MM.1S (cell line): ENCODE measurements at regions not wholly inside any gene's neighbourhood (a gene's known extent, or its start where the extent isn't known, plus 50 kb on each side); places are given as distances from the start of the nearest gene placed in this dataset.

Experiments used
- DNase-seq: peaks from one replicate; pipeline ENCODE4 v3.0.0-alpha.2; 2015
- H2AFZ ChIP-seq: fragments of 300-600 bp; sonication (generic); 2 replicates; pipeline ENCODE4 v1.6.0; 2016; ENCODE audit warnings: antibody characterized with exemption, low read length
- H3F3A ChIP-seq: fragments of 300-600 bp; sonication (generic); 2 replicates; pipeline ENCODE4 v1.6.1; 2016; ENCODE audit warnings: mild to moderate bottlenecking, antibody characterized with exemption, low read length, moderate library complexity, mixed read lengths; ENCODE audit not compliant: insufficient read depth
- H3K27ac ChIP-seq: fragments of 300-600 bp; sonication (generic); 2 replicates; pipeline ENCODE4 v1.5.1; 2016; ENCODE audit warnings: mild to moderate bottlenecking, low read length
- H3K27me3 ChIP-seq: fragments of 300-600 bp; sonication (generic); replicated peaks from 2 replicates; pipeline ENCODE4 v1.6.0; 2016; ENCODE audit warnings: low read length; ENCODE audit not compliant: insufficient read depth
- H3K36me3 ChIP-seq: fragments of 300-600 bp; sonication (generic); replicated peaks from 2 replicates; pipeline ENCODE4 v1.6.1; 2016; ENCODE audit warnings: mild to moderate bottlenecking, low read length, mixed read lengths; ENCODE audit not compliant: insufficient read depth
- H3K4me1 ChIP-seq: fragments of 300-600 bp; sonication (generic); 2 replicates; pipeline ENCODE4 v1.6.1; 2016; ENCODE audit warnings: low read length, mixed read lengths
- H3K4me2 ChIP-seq: fragments of 300-600 bp; sonication (generic); 2 replicates; pipeline ENCODE4 v1.6.0; 2016; ENCODE audit warnings: low read depth, low read length
- H3K4me3 ChIP-seq: fragments of 300-600 bp; sonication (generic); 2 replicates; pipeline ENCODE4 v1.5.1; 2016; ENCODE audit warnings: low read length, mixed read lengths
- H3K79me2 ChIP-seq: fragments of 300-600 bp; sonication (generic); 2 replicates; pipeline ENCODE4 v1.6.1; 2016; ENCODE audit warnings: mixed run types, low read length, mixed read lengths
- H3K9ac ChIP-seq: fragments of 300-600 bp; sonication (generic); 2 replicates; pipeline ENCODE4 v1.6.1; 2016; ENCODE audit warnings: low read length, mixed read lengths
- H3K9me2 ChIP-seq: fragments of 300-600 bp; sonication (generic); replicated peaks from 2 replicates; pipeline ENCODE4 v1.6.1; 2016; ENCODE audit warnings: mild to moderate bottlenecking, low read length, mixed read lengths; ENCODE audit not compliant: insufficient read depth
- H3K9me3 ChIP-seq: fragments of 300-600 bp; sonication (generic); replicated peaks from 2 replicates; pipeline ENCODE4 v1.6.1; 2016; ENCODE audit warnings: mild to moderate bottlenecking, low read length, mixed read lengths; ENCODE audit not compliant: insufficient read depth
- H4K20me1 ChIP-seq: fragments of 300-600 bp; sonication (generic); 2 replicates; pipeline ENCODE4 v1.6.1; 2016; ENCODE audit warnings: mild to moderate bottlenecking, low read length, moderate library complexity, mixed read lengths; ENCODE audit not compliant: insufficient read depth
- CTCF ChIP-seq: fragments of 300-600 bp; sonication (generic); IDR thresholded peaks from 2 replicates; pipeline ENCODE4 v1.5.1; 2016; ENCODE audit warnings: antibody characterized with exemption, low read length, mixed read lengths
- EZH2 ChIP-seq: fragments of 300-600 bp; sonication (generic); optimal IDR thresholded peaks from 2 replicates; pipeline ENCODE3; 2017; ENCODE audit warnings: low read depth, mild to moderate bottlenecking, antibody characterized with exemption, low read length, mixed read lengths
- EZH2phosphoT487 ChIP-seq: fragments of 300-600 bp; sonication (generic); IDR thresholded peaks from 2 replicates; pipeline ENCODE4 v1.6.1; 2018; ENCODE audit warnings: antibody characterized with exemption, low read length

DNA sequence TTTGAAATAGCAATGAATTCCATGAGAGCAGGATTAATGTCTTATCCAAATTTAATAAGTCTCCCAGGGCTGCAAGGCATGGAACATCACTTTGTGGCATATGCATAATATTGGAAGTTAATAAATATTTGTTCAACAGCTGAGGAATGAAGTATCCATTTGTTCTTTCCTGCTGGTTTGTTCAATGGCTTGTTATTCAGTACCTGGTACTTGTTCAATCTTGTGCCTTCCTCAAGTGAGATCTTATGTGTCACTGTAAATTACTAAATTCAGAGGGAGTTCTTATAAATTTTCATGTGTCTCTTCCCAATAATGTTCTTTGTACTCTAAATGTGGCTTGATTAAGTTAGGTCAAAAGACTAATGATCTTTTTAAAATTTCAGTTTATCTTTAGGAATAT lies 1105.5 kb upstream of the SPRY2 start:
- Histone ChIP-seq H3K27me3 (no peaks in the 10 kb centered on the region), H3K9me3 (no peaks in the 10 kb centered on the region), H3K4me1 (no peaks in the 10 kb centered on the region), H2AFZ (no peak overlapping the region), H3K27ac (no peak overlapping the region), H3K9me2 (no peaks in the 10 kb centered on the region), H4K20me1 (no peaks in the 10 kb centered on the region), H3K4me3 (no peak overlapping the region), H3K4me2 (no peak overlapping the region), H3K79me2 (no peaks in the 10 kb centered on the region), H3K36me3 (no peaks in the 10 kb centered on the region), H3K9ac (no peak overlapping the region), H3F3A (no peaks in the 10 kb centered on the region)
- no peak for DNase-seq
- TF ChIP-seq EZH2 (no peak), CTCF (no peak), EZH2phosphoT487 (no peak)

- no peak overlapping the region for H3K4me2 ChIP-seq
- H3K9me2 ChIP-seq = no peaks in the 10 kb centered on the region
- no peaks in the 10 kb centered on the region for H3K4me1 ChIP-seq
- no peaks in the 10 kb centered on the region; the same call in 1 of the 2 replicates for H3K36me3 ChIP-seq
- DNase-seq = no peak
- H4K20me1 ChIP-seq = no peaks in the 10 kb centered on the region
- H3F3A ChIP-seq = no peaks in the 10 kb centered on the region
- H3K9me3 ChIP-seq = no peaks in the 10 kb centered on the region
- H2AFZ ChIP-seq = no peak overlapping the region
- no peak overlapping the region for H3K27ac ChIP-seq
- no peak for TF ChIP-seq CTCF
- no peak for TF ChIP-seq EZH2phosphoT487
- no peak for TF ChIP-seq EZH2
- no peak overlapping the region for H3K9ac ChIP-seq
- H3K79me2 ChIP-seq = no peaks in the 10 kb centered on the region
- H3K4me3 ChIP-seq = no peak overlapping the region
- no peaks in the 10 kb centered on the region for H3K27me3 ChIP-seq
Observed at GRCh38 chr13:81442904-81443303, 1102.0 kb upstream of the SPRY2 start.

DNA sequence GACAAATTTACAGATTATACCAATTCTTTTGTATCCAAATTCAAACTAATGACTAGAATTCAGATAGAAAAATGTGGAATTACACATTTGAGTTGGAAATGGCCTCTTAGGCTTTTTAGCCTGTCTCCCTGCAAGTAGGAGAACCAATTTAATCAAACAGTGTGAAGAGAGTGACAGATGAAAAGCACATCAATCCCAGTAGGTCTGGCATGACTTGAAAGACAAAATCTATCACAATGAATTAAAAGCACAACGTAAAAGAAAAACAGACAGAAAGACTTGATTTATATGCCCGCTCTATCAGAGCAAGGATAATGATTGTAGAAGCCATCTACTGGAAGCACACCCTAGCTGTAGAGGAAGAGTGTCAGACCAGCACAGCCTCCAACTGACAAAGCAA lies 1084.4 kb upstream of the SPRY2 start:
- TF ChIP-seq CTCF (no peak), EZH2 (no peak), EZH2phosphoT487 (no peak)
- Histone ChIP-seq H3K9me2 (no peaks in the 10 kb centered on the region), H3K36me3 (no peaks in the 10 kb centered on the region), H3K27me3 (no peaks in the 10 kb centered on the region), H3K4me1 (no peaks in the 10 kb centered on the region), H3F3A (no peaks in the 10 kb centered on the region), H4K20me1 (no peaks in the 10 kb centered on the region), H3K9me3 (no peaks in the 10 kb centered on the region), H3K27ac (no peak overlapping the region), H3K4me3 (no peak overlapping the region), H3K79me2 (no peaks in the 10 kb centered on the region), H3K9ac (no peak overlapping the region), H2AFZ (no peak overlapping the region), H3K4me2 (no peak overlapping the region)
- DNase-seq = no peak
